HG03066 (cell line): ENCODE measurements at regions not wholly inside any gene's neighbourhood (a gene's known extent, or its start where the extent isn't known, plus 50 kb on each side); places are given as distances from the start of the nearest gene placed in this dataset.

Experiments used
- ATAC-seq: cut with Tn5 transposase; IDR thresholded peaks from one replicate; pipeline ENCODE4 v1.9.1; 2021; ENCODE audit warnings: low read depth; ENCODE audit not compliant: unreplicated experiment

DNA sequence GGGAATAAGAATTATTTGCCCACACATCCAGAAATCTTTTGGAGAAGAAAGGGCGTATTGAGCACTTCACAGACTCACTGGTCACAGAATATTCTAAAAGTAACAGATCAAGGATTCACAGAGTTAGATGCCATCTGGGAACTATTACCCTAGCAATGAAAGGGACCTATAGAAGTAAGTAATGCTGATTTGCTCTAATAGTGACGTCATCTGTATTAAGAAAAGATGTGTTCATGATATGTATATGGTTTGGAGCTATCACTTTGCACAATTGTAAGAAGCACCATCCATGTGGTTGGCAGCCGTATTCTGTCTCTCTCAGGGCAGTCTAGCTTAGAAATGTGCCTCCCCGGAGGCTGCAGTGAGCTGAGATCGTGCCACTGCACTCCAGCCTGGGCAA, 52.8 kb upstream of the SV2C start:
- no peak for ATAC-seq

DNA sequence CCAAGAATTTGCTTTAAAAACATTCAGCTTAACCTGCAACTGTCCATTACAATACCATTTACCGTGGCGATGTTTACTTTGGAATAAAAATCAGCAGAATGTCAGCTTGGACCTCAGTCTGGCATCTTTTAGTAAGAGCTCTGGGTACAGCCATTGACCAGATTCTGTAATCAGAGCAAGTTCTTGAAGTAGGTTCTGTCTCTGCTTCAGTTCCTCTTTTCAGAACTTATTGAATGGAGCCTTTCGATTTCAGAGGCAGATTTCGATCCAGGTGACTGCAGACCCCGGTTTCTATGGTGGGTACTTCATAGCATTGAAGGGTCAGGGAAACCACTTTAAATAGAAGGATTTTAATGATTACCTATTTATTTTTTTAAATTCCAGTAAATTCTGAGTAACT, 53.4 kb upstream of the SV2C start:
- no peak for ATAC-seq

DNA sequence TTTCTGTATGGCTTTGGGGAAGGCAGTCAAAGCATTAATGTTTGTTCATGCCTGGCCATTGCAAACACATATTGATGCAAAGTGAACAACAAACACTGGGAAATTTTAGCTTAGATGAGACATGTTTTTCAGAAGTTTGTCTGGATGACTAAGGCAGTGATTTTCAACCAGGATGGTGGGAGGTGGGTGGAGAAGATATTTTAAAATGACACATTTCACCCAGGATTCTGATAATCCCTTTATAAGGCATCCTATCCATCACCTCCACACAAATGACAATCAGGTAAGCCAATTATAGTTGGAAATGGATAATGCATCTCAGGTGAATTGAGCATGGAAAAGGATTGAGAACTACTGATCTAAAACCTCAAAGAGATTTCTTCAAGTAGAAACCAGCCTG, 57.4 kb upstream of the SV2C start:
- ATAC-seq, result no peak

DNA sequence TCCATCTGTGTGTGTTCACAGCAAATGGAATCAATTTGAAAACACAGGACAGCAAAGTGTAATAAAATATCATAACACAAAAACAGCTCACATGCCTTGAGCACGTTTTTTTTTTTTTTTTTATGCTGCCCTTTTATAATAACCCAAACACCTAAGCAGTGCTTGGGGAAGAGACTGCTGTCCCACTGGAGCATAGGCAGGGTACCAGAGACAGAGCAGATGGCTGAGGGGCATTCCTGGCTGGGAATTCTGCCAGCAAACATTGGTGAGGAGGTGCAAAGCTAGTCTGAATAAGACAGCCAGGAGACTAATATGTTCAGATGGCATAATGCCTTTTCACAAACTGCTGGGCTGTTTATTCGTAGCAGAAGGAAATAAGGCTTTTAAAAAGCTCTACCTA, 58.1 kb upstream of the SV2C start:
- no peak for ATAC-seq

DNA sequence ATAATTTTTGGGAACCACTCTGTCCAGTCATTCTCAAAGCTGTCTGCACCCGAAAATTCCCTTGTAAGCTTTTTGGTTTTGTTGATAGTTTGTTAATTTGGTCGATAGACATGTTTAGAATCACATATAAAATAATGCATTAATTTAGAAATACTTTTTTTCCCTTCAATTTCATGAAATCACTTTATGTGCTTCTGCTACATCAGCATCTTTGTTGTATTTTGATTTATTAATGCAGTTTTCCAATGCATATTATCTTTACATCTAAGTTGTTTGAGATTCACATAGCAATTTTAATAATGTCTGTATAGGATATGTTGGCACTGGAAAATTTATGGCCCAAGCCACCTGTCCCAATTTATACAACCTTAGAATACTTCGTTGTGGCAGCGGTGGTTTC, 60.6 kb upstream of the SV2C start:
- no peak for ATAC-seq

DNA sequence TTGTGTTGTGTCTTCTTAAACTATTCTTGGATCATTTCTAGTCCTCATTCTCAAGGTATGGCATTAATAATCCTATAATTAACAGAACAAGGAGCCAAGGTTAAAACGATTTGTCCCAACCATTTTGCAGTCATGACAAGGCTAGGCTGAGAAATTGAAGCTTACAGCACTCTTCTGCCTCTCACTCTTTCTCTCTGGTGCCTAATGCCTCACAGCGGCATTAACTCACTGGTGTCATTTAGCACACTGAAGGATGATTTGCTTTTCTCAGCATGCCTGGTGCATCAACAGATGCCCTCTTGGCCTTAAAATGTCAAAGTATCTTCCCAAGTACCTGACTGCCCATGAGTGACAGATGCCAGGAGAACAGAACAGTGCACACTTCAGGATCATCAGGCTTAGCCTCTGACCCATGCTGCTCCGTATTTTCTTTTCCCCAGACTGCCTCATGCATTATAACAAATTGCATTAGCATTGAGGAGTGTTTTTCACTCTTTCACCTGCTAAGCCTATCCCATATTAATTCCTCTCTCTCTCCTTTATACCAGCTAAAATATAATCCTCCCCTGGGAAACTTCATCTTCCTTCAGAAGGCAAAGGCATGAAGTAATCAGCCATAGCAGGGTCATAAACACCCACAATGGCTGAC, 61.1 kb upstream of the SV2C start:
- no peak for ATAC-seq

DNA sequence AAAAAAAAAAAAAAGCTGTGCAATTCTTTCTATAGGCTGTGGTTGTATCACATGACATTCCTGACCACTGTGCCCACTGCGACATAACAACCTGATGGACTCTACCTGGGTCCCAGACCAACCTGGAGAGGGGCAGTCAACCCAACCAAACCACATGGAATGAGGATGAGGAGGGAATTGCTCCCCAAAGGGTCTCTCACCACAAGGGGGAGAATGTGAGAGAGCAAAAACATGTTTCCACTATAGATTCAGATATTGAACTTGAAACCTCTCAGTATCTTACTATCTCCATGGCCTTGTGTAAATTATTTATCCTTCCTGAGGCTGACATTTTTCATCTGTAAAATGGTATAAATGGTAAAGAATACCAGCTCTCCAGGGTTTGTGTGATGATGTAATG, 66.9 kb upstream of the SV2C start:
- ATAC-seq, result no peak

DNA sequence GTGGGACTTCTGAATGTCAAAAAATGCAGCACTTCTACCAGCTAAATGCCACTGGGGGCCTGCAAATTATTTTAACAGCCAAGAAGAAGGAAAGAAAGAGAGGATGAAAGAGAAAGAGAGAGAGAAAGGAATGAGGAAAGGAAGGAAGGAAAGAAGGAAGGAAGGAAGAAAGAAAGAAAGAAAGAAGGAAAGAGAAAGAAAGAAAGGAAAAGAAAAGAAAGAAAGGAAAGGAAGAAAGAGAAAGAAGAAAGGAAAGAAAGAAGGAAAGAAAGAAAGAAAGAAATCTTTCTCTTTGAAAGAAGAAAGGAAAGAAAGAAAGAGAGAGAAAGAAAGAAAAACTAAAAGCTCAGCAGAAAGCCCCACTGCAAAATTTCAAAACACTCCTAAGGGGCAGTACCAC, 69.2 kb upstream of the SV2C start:
- no peak for ATAC-seq

DNA sequence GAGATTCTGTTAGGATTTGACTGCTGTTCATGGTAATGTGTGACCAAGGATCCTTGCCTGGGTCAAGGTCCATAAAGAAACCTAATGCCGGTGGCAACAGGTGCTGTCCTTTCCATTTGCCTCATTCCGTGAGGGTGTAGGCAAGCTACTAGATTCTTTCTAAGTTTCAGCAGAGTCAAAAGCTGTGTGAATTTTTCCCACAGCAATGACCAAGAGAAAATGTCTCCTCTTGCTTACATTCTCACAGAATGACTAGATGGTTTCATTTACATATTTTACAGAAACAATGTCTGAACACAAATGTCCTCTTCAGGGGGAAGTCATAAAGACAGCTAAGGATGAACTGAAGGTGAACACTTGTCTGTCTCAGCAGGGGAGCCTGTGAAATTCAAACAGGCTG, 75.3 kb upstream of the SV2C start:
- no peak for ATAC-seq

DNA sequence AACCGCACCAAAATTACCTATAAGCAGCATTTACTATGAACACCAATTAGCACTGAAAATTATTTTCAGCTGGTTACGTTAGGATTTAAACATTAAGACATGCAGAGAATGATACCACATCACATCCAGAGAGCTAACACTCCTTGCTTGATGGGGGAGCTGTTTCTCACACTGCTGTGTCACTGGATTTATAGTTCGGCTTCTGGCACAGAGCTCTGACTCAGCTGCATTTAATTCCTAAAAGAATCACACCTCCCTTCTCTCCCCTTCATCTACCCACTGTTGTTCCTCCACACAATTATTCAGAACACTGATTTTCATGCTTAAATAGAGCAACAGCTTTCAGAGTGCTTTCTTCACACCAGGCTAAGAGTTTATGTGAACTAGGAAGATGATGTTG, 82.6 kb upstream of the SV2C start:
- ATAC-seq, result no peak

DNA sequence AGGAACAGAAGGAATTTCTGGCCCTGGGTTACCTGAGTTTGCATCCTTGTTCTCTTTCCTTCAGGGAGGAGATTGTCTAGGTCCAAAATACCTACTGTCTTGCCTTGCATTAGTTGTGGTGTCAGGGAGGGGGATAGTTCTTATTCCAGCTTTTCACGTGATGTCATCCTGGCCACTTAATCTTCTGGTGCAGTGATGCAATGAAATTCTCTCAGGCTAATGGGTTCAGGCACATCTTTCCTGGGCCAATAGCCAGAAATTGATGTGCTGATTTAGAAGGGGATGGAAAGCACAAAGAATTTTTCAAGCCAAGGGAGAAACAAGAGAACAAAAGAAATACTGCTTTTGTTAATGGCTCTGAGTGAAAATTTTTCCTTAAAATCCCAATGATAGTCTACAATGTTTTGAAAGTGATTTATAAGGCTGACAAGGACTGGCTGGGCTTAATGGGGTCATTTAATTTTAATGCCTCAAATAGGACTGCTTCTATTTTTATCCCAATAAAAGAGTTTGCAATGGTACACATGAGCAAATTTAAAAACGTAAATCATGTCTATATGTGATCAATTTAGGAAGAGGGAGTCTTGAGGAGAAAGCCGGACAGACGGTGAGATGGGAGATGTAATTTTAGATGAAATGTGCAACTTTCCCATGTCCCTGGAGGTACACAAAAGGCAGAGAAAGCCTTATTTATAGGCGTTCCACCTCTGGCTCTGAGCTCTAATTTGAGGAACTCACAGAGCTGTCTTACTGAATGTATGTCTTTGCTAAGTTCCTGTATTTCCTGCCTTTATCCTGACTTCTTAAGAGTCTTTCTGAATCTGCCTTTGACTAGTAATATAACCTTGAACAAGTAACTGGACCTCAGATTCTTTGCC, 89.3 kb upstream of the SV2C start:
- no peak for ATAC-seq

DNA sequence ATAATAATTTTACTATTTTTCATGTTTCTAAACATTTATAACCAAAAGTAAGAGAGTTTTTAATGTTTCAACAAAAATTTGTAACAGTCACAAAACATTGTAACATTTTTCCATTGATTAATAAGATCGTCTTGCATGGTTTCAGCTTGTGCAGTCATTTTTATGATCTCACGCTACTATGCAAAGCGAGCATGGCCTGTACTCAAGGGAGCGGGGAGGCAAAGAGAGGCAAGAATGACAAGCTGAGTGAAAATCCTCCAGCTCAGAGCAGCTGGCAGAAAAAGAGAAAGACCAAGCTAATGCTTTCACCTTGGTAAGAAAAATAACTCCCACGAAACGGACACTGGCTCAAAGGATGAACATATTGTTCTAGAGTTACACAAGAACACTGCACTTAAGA, 90.0 kb upstream of the SV2C start:
- no peak for ATAC-seq

DNA sequence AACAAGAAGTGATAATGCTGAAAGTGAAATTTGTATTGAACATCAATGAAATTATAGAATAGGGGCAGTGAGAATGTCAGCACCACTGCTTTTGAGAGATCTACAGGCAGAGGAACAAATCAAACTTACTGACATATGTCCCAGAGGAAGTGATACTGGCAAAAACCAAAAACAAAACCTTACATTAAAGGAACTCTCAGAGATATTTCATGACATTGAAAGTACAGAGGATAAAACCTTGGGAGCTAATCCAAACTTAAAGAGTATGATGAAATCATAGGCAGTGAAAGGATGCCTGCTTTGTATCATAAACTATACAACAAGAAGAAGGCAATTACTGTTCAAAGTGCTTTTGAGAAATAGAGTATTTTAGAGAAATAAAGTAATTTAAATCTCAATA, 90.4 kb upstream of the SV2C start:
- ATAC-seq, result no peak

DNA sequence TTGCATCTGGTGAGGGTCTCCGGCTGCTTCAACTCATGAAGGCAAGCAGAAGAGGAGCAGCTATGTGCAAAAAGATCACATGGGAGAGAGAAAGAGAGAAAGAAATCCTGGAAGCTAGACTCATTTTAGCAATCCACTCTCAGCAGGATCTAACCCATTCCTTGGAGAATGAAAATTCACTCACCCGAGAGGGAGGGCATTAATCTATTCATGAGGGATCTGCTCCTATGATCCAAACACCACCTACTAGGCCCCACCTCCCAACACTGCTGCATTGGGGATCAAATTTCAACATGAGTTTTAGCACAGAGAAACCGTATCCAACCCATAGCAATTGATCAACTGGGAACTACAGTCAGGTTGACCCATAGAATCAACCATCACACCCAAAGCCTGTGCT, 98.1 kb upstream of the SV2C start:
- ATAC-seq, result no peak

DNA sequence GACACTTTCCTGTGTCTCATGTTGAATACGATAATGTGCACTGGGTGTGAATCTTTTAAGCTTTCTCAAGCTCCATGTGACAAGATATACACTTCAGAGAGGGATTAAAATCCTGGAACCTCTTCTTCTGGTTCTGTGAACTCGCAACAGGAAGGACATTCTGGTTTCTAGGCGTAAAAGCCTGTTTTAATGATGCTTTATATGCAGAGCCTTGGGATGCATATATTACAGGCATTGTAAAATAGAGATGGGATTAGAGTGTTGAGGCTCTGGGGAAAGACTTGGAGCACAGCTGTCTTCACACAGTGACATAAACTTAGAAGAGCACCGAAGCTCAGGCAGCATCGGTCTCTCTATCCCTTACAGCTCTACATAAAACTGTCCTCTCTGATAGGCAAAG, 107.7 kb upstream of the SV2C start:
- ATAC-seq, result no peak

DNA sequence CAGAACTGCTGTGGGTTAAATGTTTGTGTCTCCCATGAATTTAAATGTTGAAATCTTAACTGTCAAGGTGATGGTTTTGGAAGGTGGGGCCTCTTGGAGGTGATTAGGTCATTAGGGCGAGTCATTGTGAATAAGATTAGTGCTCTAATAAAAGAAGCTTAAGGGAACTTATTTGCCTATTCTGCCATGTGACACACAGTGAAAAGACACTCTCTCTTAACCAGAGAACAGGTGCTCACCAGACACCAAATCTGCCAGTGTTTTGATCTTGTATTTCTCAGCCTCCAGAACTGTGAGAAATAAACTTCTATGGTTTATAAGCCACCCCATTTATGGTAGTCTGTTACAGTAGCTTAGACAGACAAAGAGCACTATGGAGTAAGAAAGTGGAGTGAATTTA, 117.9 kb upstream of the SV2C start:
- ATAC-seq, result no peak

DNA sequence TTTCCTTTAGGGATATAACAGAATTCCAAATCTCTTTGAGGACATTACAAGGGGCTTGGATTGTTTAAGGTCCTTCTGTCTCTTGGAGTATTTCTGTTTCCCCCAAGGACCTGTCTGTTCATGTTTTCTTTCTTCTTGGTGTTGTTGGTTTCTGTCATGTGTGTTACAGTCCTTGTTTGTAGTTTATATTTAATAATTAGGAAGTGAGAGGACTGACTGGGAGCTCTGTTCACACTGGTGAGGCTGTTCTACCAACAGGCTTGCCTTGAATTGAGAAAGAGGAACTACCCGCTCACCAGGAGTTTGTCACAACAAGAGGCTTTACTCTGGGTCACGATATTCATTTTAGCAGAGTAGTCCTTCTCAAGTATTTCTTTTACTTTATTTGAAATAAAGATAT, 119.2 kb upstream of the SV2C start:
- no peak for ATAC-seq

DNA sequence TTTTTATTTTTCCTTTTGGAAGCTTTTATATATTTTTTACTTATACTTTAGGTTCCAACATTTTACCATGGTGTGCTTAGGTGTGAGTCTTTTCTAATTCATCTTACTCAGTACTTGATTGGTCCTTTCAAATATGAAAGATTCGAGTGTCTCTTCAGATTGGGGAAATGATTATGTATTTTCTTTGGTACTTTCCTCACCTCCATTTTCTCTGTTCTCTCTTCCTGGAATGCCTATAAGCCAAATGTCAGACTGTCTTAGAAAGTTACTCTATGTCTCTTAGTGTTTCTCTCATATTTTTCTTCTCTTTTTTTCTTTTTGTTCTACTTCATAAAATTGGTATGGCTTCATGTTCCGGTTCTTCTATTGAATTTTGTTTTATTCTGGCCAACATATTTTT, 119.6 kb upstream of the SV2C start:
- no peak for ATAC-seq

DNA sequence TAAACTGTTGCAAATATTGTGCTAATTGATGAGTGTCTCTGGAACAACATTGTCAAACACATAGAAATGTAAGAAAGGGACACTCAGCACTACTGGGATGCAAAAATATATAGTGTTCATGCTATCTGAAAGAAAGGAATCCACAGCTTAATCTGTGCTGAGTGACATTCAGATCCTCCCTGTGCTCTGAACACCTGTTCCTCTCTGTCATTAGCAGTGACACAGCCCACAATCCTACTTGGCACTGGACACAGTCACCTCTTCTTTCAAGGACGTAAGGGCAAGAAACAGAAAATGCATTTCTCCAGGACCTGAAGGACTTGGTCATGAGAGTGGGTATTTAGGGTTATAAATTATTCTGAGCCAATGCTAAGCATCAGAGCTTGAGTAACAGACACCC, 121.4 kb upstream of the SV2C start:
- ATAC-seq, result no peak

DNA sequence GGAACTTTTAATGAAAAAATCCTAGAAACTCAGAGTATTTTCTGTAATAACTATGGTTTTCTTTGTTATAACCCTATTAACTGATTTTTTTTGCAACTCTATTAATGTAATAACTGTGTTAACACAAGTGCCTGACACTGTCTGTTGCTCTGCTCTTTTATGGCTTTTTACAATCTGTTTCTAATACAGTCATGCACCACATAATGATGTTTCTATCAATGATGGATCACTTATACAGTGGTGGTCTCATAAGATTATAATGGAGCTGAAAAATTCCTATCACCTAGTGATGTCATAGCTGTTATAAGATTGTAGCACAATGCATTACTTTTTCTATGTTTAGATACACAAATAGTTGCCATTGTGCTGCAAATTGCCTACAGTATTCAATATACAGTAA, 123.1 kb upstream of the SV2C start:
- ATAC-seq, result no peak

DNA sequence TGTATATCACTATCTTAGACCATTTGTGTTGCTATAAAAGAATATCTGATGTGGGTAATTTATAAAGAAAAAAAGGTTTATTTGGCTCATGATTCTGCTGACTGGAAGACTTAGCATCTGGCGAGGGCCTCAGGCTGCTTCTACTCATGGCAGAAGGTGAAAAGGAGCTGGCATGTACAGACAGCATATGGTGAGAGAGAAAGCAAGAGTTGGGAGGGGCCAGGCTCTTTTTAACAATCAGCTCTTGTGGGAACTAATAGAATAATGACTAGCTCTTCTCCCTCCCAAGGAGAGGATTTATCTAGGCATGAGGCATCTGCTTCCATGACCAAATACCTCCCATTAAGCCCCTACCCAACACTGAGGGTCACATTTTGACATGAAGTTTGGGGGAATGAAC, 130.2 kb upstream of the SV2C start:
- ATAC-seq, result no peak

DNA sequence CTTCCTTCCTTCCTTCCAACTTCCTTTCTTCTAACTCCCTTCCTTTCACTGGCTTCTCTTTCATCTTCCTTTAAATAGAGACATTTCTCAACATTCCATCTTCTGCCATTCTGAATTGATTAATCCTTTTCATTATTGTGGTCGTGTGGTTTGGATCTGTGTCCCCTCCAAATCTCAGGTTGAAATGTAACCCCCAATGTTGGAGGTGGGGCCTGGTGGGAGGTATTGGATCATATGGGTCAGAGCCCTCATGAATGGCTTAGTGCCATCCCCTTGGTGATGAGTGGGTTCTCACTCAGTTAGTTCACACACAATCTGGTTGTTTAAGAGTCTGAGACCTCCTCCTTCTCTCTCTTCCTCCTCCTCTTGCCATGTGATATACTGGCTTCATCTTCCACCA, 130.9 kb upstream of the SV2C start:
- ATAC-seq, result no peak
